ENCODE measurements at regions not wholly inside any gene's neighbourhood (a gene's known extent, or its start where the extent isn't known, plus 50 kb on each side); places are given as distances from the start of the nearest gene placed in this dataset.

GRCh38 chr20:39874049-39874893 is 814.8 kb downstream of the MAFB start:
- no peak for DNase-seq (ENCODE audit: low spot score)

GRCh38 chr20:39873286-39873685 is 815.8 kb downstream of the MAFB start:
- DNase-seq (ENCODE audit: low spot score): no peak

- no peak for DNase-seq (ENCODE audit: low spot score)
Observed at GRCh38 chr20:39871013-39871412, 818.0 kb downstream of the MAFB start.

- DNase-seq (ENCODE audit: low spot score): no peak
Observed at GRCh38 chr20:39865446-39865845, 823.6 kb downstream of the MAFB start.

GRCh38 chr20:39862470-39862891 is 826.6 kb downstream of the MAFB start:
- DNase-seq (ENCODE audit: low spot score): no peak

- DNase-seq (ENCODE audit: low spot score): no peak
Observed at GRCh38 chr20:39861381-39861780, 827.7 kb downstream of the MAFB start.

- DNase-seq (ENCODE audit: low spot score): no peak
Observed at GRCh38 chr20:39857835-39858234, 831.2 kb downstream of the MAFB start.

- DNase-seq (ENCODE audit: low spot score): no peak
Observed at GRCh38 chr20:39857187-39857586, 831.8 kb downstream of the MAFB start.

- no peak for DNase-seq (ENCODE audit: low spot score)
Observed at GRCh38 chr20:39855799-39856198, 833.2 kb downstream of the MAFB start.

GRCh38 chr20:39855056-39855455 is 834.0 kb downstream of the MAFB start:
- no peak for DNase-seq (ENCODE audit: low spot score)

GRCh38 chr20:39853636-39854035 is 835.4 kb downstream of the MAFB start:
- no peak for DNase-seq (ENCODE audit: low spot score)

- DNase-seq (ENCODE audit: low spot score): no peak
Observed at GRCh38 chr20:39853050-39853449, 836.0 kb downstream of the MAFB start.

GRCh38 chr20:39851459-39851858 is 837.6 kb downstream of the MAFB start:
- no peak for DNase-seq (ENCODE audit: low spot score)

GRCh38 chr20:39850821-39851330 is 838.2 kb downstream of the MAFB start:
- DNase-seq (ENCODE audit: low spot score): no peak

GRCh38 chr20:39850246-39850645 is 838.8 kb downstream of the MAFB start:
- DNase-seq (ENCODE audit: low spot score): no peak

GRCh38 chr20:39849664-39850063 is 839.4 kb downstream of the MAFB start:
- DNase-seq (ENCODE audit: low spot score): no peak

- DNase-seq (ENCODE audit: low spot score): no peak
Observed at GRCh38 chr20:39849171-39849570, 839.9 kb downstream of the MAFB start.

- no peak for DNase-seq (ENCODE audit: low spot score)
Observed at GRCh38 chr20:39839399-39840119, 849.5 kb downstream of the MAFB start.

- DNase-seq (ENCODE audit: low spot score): no peak
Observed at GRCh38 chr20:39837561-39837960, 851.5 kb downstream of the MAFB start.

- DNase-seq (ENCODE audit: low spot score): no peak
Observed at GRCh38 chr20:39835130-39835842, 853.8 kb downstream of the MAFB start.

GRCh38 chr20:39830903-39831302 is 858.1 kb downstream of the MAFB start:
- no peak for DNase-seq (ENCODE audit: low spot score)

- no peak for DNase-seq (ENCODE audit: low spot score)
Observed at GRCh38 chr20:39829661-39830060, 859.4 kb downstream of the MAFB start.

GRCh38 chr20:39829256-39829655 is 859.8 kb downstream of the MAFB start:
- DNase-seq (ENCODE audit: low spot score): no peak
